GM12878 (cell line): ENCODE measurements at regions not wholly inside any gene's neighbourhood (a gene's known extent, or its start where the extent isn't known, plus 50 kb on each side); places are given as distances from the start of the nearest gene placed in this dataset.

Experiments used
- ATAC-seq: fragments of 200-7000 bp; cut with Tn5 transposase; 3 replicates; pipeline ENCODE4 v1.9.1; 2020; ENCODE audit warnings: mild to moderate bottlenecking, moderate library complexity
- BruUV-seq: library from RNA; stranded (reverse); fragments of 400-500 nt; replicated peaks from 2 replicates; lab custom pipeline; 2021; lab: Mats Ljungman, UMichigan
- CTCF ChIA-PET: fragments of 300-600 bp; sonication (Branson Sonifier 250); formaldehyde crosslinking; extraction: SDS; loops from one replicate; lab custom pipeline; 2021; ENCODE audit warnings: inconsistent platforms; lab: Yijun Ruan, JAX
- POLR2A ChIA-PET: fragments of 350-600 bp; formaldehyde crosslinking; extraction: SDS; loops from one replicate; lab custom pipeline; 2021; ENCODE audit warnings: inconsistent platforms; lab: Charles Lee
- RAD21 ChIA-PET: fragments of 300-600 bp; sonication (Branson Sonifier 250); formaldehyde crosslinking; loops from one replicate; lab custom pipeline; 2023; ENCODE audit warnings: antibody characterized with exemption; ENCODE audit not compliant: unreplicated experiment; lab: Charles Lee
- SMC1A ChIA-PET: fragments of 300-600 bp; sonication (Branson Sonifier 250); formaldehyde crosslinking; loops from one replicate; lab custom pipeline; 2023; ENCODE audit not compliant: unreplicated experiment, uncharacterized antibody; lab: Charles Lee
- DNase-seq: peaks from one replicate; pipeline ENCODE4 v3.0.0-alpha.2; 2011; ENCODE audit warnings: low read depth, low spot score
- FAIRE-seq: peaks from 3 replicates; lab custom pipeline; 2011; peaks lifted over from hg19 to GRCh38; lab: Jason Lieb, UNC
- H2AFZ ChIP-seq: 2 replicates; pipeline ENCODE4 v1.6.0; 2011; ENCODE audit warnings: low read depth, low read length, control low read depth; ENCODE audit not compliant: control insufficient read depth
- H3K27ac ChIP-seq: 2 replicates; pipeline ENCODE4 v1.5.1; 2011; ENCODE audit warnings: control low read depth; ENCODE audit not compliant: control insufficient read depth, insufficient read depth
- H3K27me3 ChIP-seq, 2 experiments: replicated peaks in 1 of 2; 2 replicates each; pipeline versions ENCODE4 v1.6.0 to v1.6.1; 2011; ENCODE audit warnings: low read length in 1 of 2; ENCODE audit not compliant: control insufficient read depth in 2 of 2, insufficient read depth in 2 of 2
- H3K36me3 ChIP-seq, 2 experiments: 2 replicates each; pipeline ENCODE4 v1.5.1; 2011; ENCODE audit warnings: low read length in 1 of 2; ENCODE audit not compliant: control insufficient read depth in 2 of 2, insufficient read depth in 2 of 2
- H3K4me1 ChIP-seq: 2 replicates; pipeline ENCODE4 v1.6.1; 2011; ENCODE audit warnings: mild to moderate bottlenecking, low read length, moderate library complexity, mixed read lengths; ENCODE audit not compliant: control insufficient read depth, insufficient read depth
- H3K4me2 ChIP-seq: 2 replicates; pipeline ENCODE4 v1.6.0; 2011; ENCODE audit warnings: control low read depth; ENCODE audit not compliant: control insufficient read depth, insufficient read depth
- H3K4me3 ChIP-seq: fragments of 200-600 bp; sonication (generic); 2 replicates; pipeline ENCODE4 v1.5.1; 2016
- H3K79me2 ChIP-seq: 2 replicates; pipeline ENCODE4 v1.6.0; 2011; ENCODE audit warnings: low read length; ENCODE audit not compliant: control insufficient read depth, insufficient read depth
- H3K9ac ChIP-seq: 2 replicates; pipeline ENCODE4 v1.8.0; 2011; ENCODE audit warnings: low read length, control low read depth, mixed read lengths; ENCODE audit not compliant: control insufficient read depth, insufficient read depth
- H3K9me3 ChIP-seq: replicated peaks from 3 replicates; pipeline ENCODE4 v1.5.1; 2011; ENCODE audit warnings: mild to moderate bottlenecking, low read length; ENCODE audit not compliant: control insufficient read depth, insufficient read depth
- H4K20me1 ChIP-seq: 2 replicates; pipeline ENCODE4 v1.6.0; 2011; ENCODE audit not compliant: control insufficient read depth, insufficient read depth
- BCL11A ChIP-seq: IDR thresholded peaks from 2 replicates; pipeline ENCODE4 v1.6.1; 2011; ENCODE audit warnings: low read depth, low read length
- CBX3 ChIP-seq: fragments of 200-600 bp; sonication (generic); IDR thresholded peaks from 2 replicates; pipeline ENCODE4 v1.6.1; 2016; ENCODE audit warnings: low read depth, borderline replicate concordance
- CBX5 ChIP-seq: sonication (generic); IDR thresholded peaks from 2 replicates; pipeline ENCODE4 v1.6.1; 2016; ENCODE audit warnings: low read depth, moderate library complexity, mild to moderate bottlenecking, inconsistent platforms
- CTCF ChIP-seq, 3 experiments: IDR thresholded peaks in 2 of 3; conservative IDR thresholded peaks in 1 of 3; 2 replicates each; pipeline ENCODE4 v1.5.1; 2011; ENCODE audit warnings: low read depth in 3 of 3, low read length in 3 of 3, mild to moderate bottlenecking in 3 of 3, control low read depth in 2 of 3, moderate library complexity in 2 of 3, inconsistent platforms in 1 of 3, mixed read lengths in 1 of 3; ENCODE audit not compliant: control insufficient read depth in 2 of 3, insufficient read depth in 1 of 3; ENCODE audit errors: extremely low read depth in 1 of 3
- ESRRA ChIP-seq: IDR thresholded peaks from 2 replicates; pipeline ENCODE4 v1.6.1; 2012; ENCODE audit warnings: mild to moderate bottlenecking, low read length, improper control_type of control experiment
- GABPA ChIP-seq: IDR thresholded peaks from 2 replicates; pipeline ENCODE4 v1.6.1; 2014; ENCODE audit warnings: antibody characterized with exemption, low read depth, mild to moderate bottlenecking, inconsistent platforms
- HDAC6 ChIP-seq: fragments of 200-600 bp; sonication (generic); IDR thresholded peaks from one replicate; pipeline ENCODE4 v1.8.0; 2017; ENCODE audit warnings: antibody characterized with exemption; ENCODE audit not compliant: unreplicated experiment
- IRF3 ChIP-seq: fragments of 450-650 bp; IDR thresholded peaks from 2 replicates; pipeline ENCODE4 v1.6.1; 2014; ENCODE audit warnings: mild to moderate bottlenecking
- NR2C2 ChIP-seq: IDR thresholded peaks from 2 replicates; pipeline ENCODE4 v1.6.1; 2011; ENCODE audit warnings: borderline replicate concordance, low read depth; ENCODE audit not compliant: control insufficient read depth, insufficient read length
- RCOR1 ChIP-seq: conservative IDR thresholded peaks from 2 replicates; pipeline ENCODE4 v1.6.1; 2012; ENCODE audit warnings: low read depth, low read length, improper control_type of control experiment
- RELB ChIP-seq: fragments of 450-650 bp; IDR thresholded peaks from 2 replicates; pipeline ENCODE4 v1.6.1; 2017; ENCODE audit warnings: low read depth, mild to moderate bottlenecking, moderate library complexity
- REST ChIP-seq: IDR thresholded peaks from 2 replicates; pipeline ENCODE4 v1.6.1; 2012; ENCODE audit warnings: mild to moderate bottlenecking, low read depth, low read length
- STAT3 ChIP-seq: IDR thresholded peaks from 2 replicates; pipeline ENCODE4 v1.6.1; 2011; ENCODE audit warnings: low read depth, low read length, improper control_type of control experiment
- SUZ12 ChIP-seq: fragments of 200-600 bp; sonication (generic); IDR thresholded peaks from one replicate; pipeline ENCODE4 v1.6.1; 2018; ENCODE audit warnings: antibody characterized with exemption, mild to moderate bottlenecking; ENCODE audit not compliant: unreplicated experiment
- USF1 ChIP-seq: IDR thresholded peaks from 2 replicates; pipeline ENCODE4 v1.6.1; 2011; ENCODE audit warnings: borderline replicate concordance, low read depth, mild to moderate bottlenecking, moderate library complexity, mixed read lengths, low read length; ENCODE audit not compliant: insufficient read depth; ENCODE audit errors: extremely low read length
- ZNF217 ChIP-seq: fragments of 450-650 bp; IDR thresholded peaks from 2 replicates; pipeline ENCODE4 v1.6.1; 2017; ENCODE audit warnings: antibody characterized with exemption, mild to moderate bottlenecking
- ZZZ3 ChIP-seq: IDR thresholded peaks from 2 replicates; pipeline ENCODE4 v1.6.1; 2011; ENCODE audit warnings: low read depth; ENCODE audit not compliant: control insufficient read depth, insufficient read length
- WGBS: methylation state at CpG from one replicate; pipeline ENCODE4 v1.1.6; 2016; ENCODE audit warnings: low lambda C conversion rate; ENCODE audit not compliant: insufficient replicate concordance, insufficient coverage; ENCODE audit errors: missing lambda C conversion rate; 5-methylcytosine and 5-hydroxymethylcytosine counted together
- in situ Hi-C: fragments of 300-500 bp; cut with MboI; formaldehyde crosslinking; loops from 9 replicates; pipeline ENCODE4 v1.14.3; 2018; ENCODE audit warnings: mixed read lengths
- intact Hi-C: fragments of 100-400 bp; cut with micrococcal nuclease; formaldehyde crosslinking; loops from one replicate; pipeline ENCODE4 v1.14.2; 2022; ENCODE audit not compliant: unreplicated experiment

GRCh38 chr5:155983954-155984353 is 343.0 kb upstream of the SGCD start:
- H3K9ac ChIP-seq = no peak overlapping the region
- ChIA-PET SMC1A (no interaction called here), RAD21 (no interaction called here), POLR2A (no interaction called here), CTCF (no interaction called here)
- H3K79me2 ChIP-seq = no peaks in the 10 kb centered on the region
- in situ Hi-C loops = no loop called here
- FAIRE-seq = no peak
- no peaks in the 10 kb centered on the region for H3K4me1 ChIP-seq
- H3K27me3 ChIP-seq = peaks cover 0 to 4% of the 10 kb centered on the region in 2 experiments; a peak in 1 of 4 replicates
- H3K27ac ChIP-seq = no peak overlapping the region
- no peak for DNase-seq
- BruUV-seq = no TSS peak
- H2AFZ ChIP-seq = no peak overlapping the region
- H3K4me3 ChIP-seq = no peak overlapping the region
- no peak for ATAC-seq
- TF ChIP-seq STAT3 (no peak), CBX3 (no peak), IRF3 (no peak), GABPA (no peak), ZNF217 (no peak), REST (no peak), ESRRA (no peak), RELB (no peak), HDAC6 (no peak), RCOR1 (no peak), SUZ12 (no peak), NR2C2 (no peak), BCL11A (no peak), CBX5 (no peak), USF1 (no peak), CTCF (IDR thresholded peaks at IDR 0.05 in 2 of 3, conservative IDR thresholded peaks at IDR 0.05 in 1 of 3; ENCODE audit: control insufficient read depth in 2 of 3, extremely low read depth in 1 of 3, insufficient read depth in 1 of 3, low read depth in 3 of 3, low read length in 3 of 3) (no peak), ZZZ3 (no peak)
- no peaks in the 10 kb centered on the region for H4K20me1 ChIP-seq
- intact Hi-C loops = no loop called here
- no peaks in the 10 kb centered on the region for H3K36me3 ChIP-seq
- no peak overlapping the region for H3K4me2 ChIP-seq
- 19% methylated on average over 3 of the region's 3 CpGs for WGBS
- H3K9me3 ChIP-seq = no peaks in the 10 kb centered on the region
